MM.1S (cell line): ENCODE measurements at regions not wholly inside any gene's neighbourhood (a gene's known extent, or its start where the extent isn't known, plus 50 kb on each side); places are given as distances from the start of the nearest gene placed in this dataset.

ENCODE experiments used
- DNase-seq: peaks from one replicate; pipeline ENCODE4 v3.0.0-alpha.2; 2015
- H2AFZ ChIP-seq: fragments of 300-600 bp; sonication (generic); 2 replicates; pipeline ENCODE4 v1.6.0; 2016; ENCODE audit warnings: antibody characterized with exemption, low read length
- H3F3A ChIP-seq: fragments of 300-600 bp; sonication (generic); 2 replicates; pipeline ENCODE4 v1.6.1; 2016; ENCODE audit warnings: mild to moderate bottlenecking, antibody characterized with exemption, low read length, moderate library complexity, mixed read lengths; ENCODE audit not compliant: insufficient read depth
- H3K27ac ChIP-seq: fragments of 300-600 bp; sonication (generic); 2 replicates; pipeline ENCODE4 v1.5.1; 2016; ENCODE audit warnings: mild to moderate bottlenecking, low read length
- H3K27me3 ChIP-seq: fragments of 300-600 bp; sonication (generic); replicated peaks from 2 replicates; pipeline ENCODE4 v1.6.0; 2016; ENCODE audit warnings: low read length; ENCODE audit not compliant: insufficient read depth
- H3K36me3 ChIP-seq: fragments of 300-600 bp; sonication (generic); replicated peaks from 2 replicates; pipeline ENCODE4 v1.6.1; 2016; ENCODE audit warnings: mild to moderate bottlenecking, low read length, mixed read lengths; ENCODE audit not compliant: insufficient read depth
- H3K4me1 ChIP-seq: fragments of 300-600 bp; sonication (generic); 2 replicates; pipeline ENCODE4 v1.6.1; 2016; ENCODE audit warnings: low read length, mixed read lengths
- H3K4me2 ChIP-seq: fragments of 300-600 bp; sonication (generic); 2 replicates; pipeline ENCODE4 v1.6.0; 2016; ENCODE audit warnings: low read depth, low read length
- H3K4me3 ChIP-seq: fragments of 300-600 bp; sonication (generic); 2 replicates; pipeline ENCODE4 v1.5.1; 2016; ENCODE audit warnings: low read length, mixed read lengths
- H3K79me2 ChIP-seq: fragments of 300-600 bp; sonication (generic); 2 replicates; pipeline ENCODE4 v1.6.1; 2016; ENCODE audit warnings: mixed run types, low read length, mixed read lengths
- H3K9ac ChIP-seq: fragments of 300-600 bp; sonication (generic); 2 replicates; pipeline ENCODE4 v1.6.1; 2016; ENCODE audit warnings: low read length, mixed read lengths
- H3K9me2 ChIP-seq: fragments of 300-600 bp; sonication (generic); replicated peaks from 2 replicates; pipeline ENCODE4 v1.6.1; 2016; ENCODE audit warnings: mild to moderate bottlenecking, low read length, mixed read lengths; ENCODE audit not compliant: insufficient read depth
- H3K9me3 ChIP-seq: fragments of 300-600 bp; sonication (generic); replicated peaks from 2 replicates; pipeline ENCODE4 v1.6.1; 2016; ENCODE audit warnings: mild to moderate bottlenecking, low read length, mixed read lengths; ENCODE audit not compliant: insufficient read depth
- H4K20me1 ChIP-seq: fragments of 300-600 bp; sonication (generic); 2 replicates; pipeline ENCODE4 v1.6.1; 2016; ENCODE audit warnings: mild to moderate bottlenecking, low read length, moderate library complexity, mixed read lengths; ENCODE audit not compliant: insufficient read depth
- EZH2 ChIP-seq: fragments of 300-600 bp; sonication (generic); optimal IDR thresholded peaks from 2 replicates; pipeline ENCODE3; 2017; ENCODE audit warnings: low read depth, mild to moderate bottlenecking, antibody characterized with exemption, low read length, mixed read lengths
- EZH2phosphoT487 ChIP-seq: fragments of 300-600 bp; sonication (generic); IDR thresholded peaks from 2 replicates; pipeline ENCODE4 v1.6.1; 2018; ENCODE audit warnings: antibody characterized with exemption, low read length
- TF ChIP-seq, protein P1 (sequence below): fragments of 300-600 bp; sonication (generic); IDR thresholded peaks from 2 replicates; pipeline ENCODE4 v1.5.1; 2016; ENCODE audit warnings: antibody characterized with exemption, low read length, mixed read lengths

DNA sequence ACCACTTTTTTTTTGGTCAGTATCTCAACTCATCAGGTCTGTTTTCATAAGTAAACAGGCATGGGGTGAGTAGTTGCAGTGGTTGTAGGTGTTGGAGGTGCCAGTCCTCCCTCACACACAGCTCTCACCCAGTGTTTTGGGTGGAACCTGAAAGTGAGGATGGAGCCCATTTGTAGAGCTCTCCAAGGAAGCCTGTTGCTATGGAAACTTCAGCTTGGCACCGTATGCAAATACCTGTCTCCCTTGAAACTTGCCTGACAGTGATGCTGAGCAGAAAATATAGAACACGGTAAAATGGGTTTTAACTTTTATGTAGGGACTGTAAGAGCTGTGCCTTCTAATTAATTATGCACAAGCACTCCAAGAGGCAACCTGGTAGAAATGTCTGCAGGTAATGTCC lies 214.1 kb downstream of the AJAP1 start:
- H3K4me3 ChIP-seq = no peak overlapping the region
- H3K9me2 ChIP-seq = no peaks in the 10 kb centered on the region
- no peak for DNase-seq
- H3K4me1 ChIP-seq = no peaks in the 10 kb centered on the region
- H3K27ac ChIP-seq = no peak overlapping the region
- no peaks in the 10 kb centered on the region for H4K20me1 ChIP-seq
- H3K36me3 ChIP-seq = no peaks in the 10 kb centered on the region
- no peaks in the 10 kb centered on the region for H3F3A ChIP-seq
- no peaks in the 10 kb centered on the region for H3K79me2 ChIP-seq
- H3K27me3 ChIP-seq = peaks cover 50% of the 10 kb centered on the region
- H3K9ac ChIP-seq = no peak overlapping the region
- TF ChIP-seq EZH2phosphoT487 (no peak), EZH2 (no peak)
- TF ChIP-seq, protein P1, sequence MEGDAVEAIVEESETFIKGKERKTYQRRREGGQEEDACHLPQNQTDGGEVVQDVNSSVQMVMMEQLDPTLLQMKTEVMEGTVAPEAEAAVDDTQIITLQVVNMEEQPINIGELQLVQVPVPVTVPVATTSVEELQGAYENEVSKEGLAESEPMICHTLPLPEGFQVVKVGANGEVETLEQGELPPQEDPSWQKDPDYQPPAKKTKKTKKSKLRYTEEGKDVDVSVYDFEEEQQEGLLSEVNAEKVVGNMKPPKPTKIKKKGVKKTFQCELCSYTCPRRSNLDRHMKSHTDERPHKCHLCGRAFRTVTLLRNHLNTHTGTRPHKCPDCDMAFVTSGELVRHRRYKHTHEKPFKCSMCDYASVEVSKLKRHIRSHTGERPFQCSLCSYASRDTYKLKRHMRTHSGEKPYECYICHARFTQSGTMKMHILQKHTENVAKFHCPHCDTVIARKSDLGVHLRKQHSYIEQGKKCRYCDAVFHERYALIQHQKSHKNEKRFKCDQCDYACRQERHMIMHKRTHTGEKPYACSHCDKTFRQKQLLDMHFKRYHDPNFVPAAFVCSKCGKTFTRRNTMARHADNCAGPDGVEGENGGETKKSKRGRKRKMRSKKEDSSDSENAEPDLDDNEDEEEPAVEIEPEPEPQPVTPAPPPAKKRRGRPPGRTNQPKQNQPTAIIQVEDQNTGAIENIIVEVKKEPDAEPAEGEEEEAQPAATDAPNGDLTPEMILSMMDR = no peak
- H3K4me2 ChIP-seq = no peak overlapping the region
- H3K9me3 ChIP-seq = no peaks in the 10 kb centered on the region
- H2AFZ ChIP-seq = no peak overlapping the region

DNA sequence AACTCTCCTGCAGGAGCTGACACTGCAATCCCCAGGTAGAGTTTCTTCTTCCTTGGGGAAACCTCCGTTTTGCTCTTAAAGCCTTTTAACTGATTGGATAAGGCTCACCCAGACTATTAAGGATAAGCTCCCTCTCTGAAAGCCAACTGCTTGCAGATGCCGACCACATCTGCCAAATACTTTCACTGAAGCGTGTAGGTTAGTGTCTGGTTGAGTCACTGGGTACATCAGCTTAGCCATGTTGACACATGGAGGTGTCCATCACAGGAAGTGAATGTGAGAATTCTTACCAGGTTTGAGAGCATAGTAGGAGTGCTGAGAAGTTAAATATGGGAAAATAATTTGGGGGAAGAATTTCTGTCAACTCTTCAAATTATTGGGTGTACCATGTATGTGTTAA lies 202.0 kb downstream of the AJAP1 start:
- Histone ChIP-seq H2AFZ (no peak overlapping the region), H3K4me2 (no peak overlapping the region), H3K9me3 (no peaks in the 10 kb centered on the region), H3K79me2 (no peaks in the 10 kb centered on the region), H3K9ac (no peak overlapping the region), H3K27ac (no peak overlapping the region), H4K20me1 (no peaks in the 10 kb centered on the region), H3K36me3 (no peaks in the 10 kb centered on the region), H3K4me1 (no peaks in the 10 kb centered on the region), H3F3A (no peaks in the 10 kb centered on the region), H3K27me3 (peaks cover 26% of the 10 kb centered on the region), H3K9me2 (no peaks in the 10 kb centered on the region), H3K4me3 (no peak overlapping the region)
- no peak for TF ChIP-seq EZH2phosphoT487
- no peak for TF ChIP-seq EZH2
- TF ChIP-seq, protein P1 = no peak
- DNase-seq = no peak

DNA sequence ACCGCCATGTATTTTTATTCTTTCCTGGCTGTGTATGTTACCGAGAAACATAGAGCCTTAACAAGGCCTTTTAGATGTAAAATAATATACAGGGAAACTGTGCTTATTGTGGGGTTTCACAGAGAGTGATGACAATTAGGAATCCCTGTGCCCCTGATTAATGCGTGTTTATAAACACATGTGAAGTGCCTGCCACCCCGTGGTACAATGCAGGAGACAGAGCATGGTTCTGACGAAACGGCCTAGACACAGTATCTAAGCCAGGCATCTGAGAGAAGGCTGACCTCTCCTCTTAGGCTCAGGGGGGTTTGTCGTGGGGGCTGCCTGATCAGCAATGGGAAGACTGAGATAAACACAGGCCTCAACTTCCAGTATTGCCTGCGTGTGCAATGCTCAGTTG lies 200.0 kb downstream of the AJAP1 start:
- Histone ChIP-seq H3K9ac (no peak overlapping the region), H3K4me1 (no peaks in the 10 kb centered on the region)

More for the DNA sequence above, 200.0 kb downstream of the AJAP1 start:
- no peak overlapping the region for H3K27ac ChIP-seq
- no peaks in the 10 kb centered on the region for H3K9me3 ChIP-seq
- peaks cover 42% of the 10 kb centered on the region for H3K27me3 ChIP-seq
- H4K20me1 ChIP-seq = no peaks in the 10 kb centered on the region
- no peak for DNase-seq
- no peaks in the 10 kb centered on the region for H3K36me3 ChIP-seq
- no peak overlapping the region for H3K4me3 ChIP-seq
- H3K9me2 ChIP-seq = no peaks in the 10 kb centered on the region
- no peak overlapping the region for H3K4me2 ChIP-seq
- TF ChIP-seq EZH2phosphoT487 (no peak), EZH2 (no peak)
- TF ChIP-seq, protein P1 = no peak
- no peaks in the 10 kb centered on the region for H3F3A ChIP-seq
- H2AFZ ChIP-seq = no peak overlapping the region
- H3K79me2 ChIP-seq = no peaks in the 10 kb centered on the region
